Fibroblast of lung (primary cell): ENCODE measurements at regions not wholly inside any gene's neighbourhood (a gene's known extent, or its start where the extent isn't known, plus 50 kb on each side); places are given as distances from the start of the nearest gene placed in this dataset.

Experiments used
- EZH2 ChIP-seq: IDR thresholded peaks from 2 replicates; pipeline ENCODE4 v1.5.1; 2012; ENCODE audit warnings: low read length, control low read depth, mild to moderate bottlenecking; ENCODE audit errors: missing control alignments
- TF ChIP-seq, protein P1 (sequence below), 2 donors: IDR thresholded peaks in 1 of 2; conservative IDR thresholded peaks in 1 of 2; 1 replicate in 1 of 2; 2 replicates in 1 of 2; pipeline ENCODE4 v1.5.1; 2011 to 2012; ENCODE audit warnings: low read length in 2 of 2, control low read depth in 1 of 2, inconsistent platforms in 1 of 2, low read depth in 1 of 2, mild to moderate bottlenecking in 1 of 2

- TF ChIP-seq, protein P1, sequence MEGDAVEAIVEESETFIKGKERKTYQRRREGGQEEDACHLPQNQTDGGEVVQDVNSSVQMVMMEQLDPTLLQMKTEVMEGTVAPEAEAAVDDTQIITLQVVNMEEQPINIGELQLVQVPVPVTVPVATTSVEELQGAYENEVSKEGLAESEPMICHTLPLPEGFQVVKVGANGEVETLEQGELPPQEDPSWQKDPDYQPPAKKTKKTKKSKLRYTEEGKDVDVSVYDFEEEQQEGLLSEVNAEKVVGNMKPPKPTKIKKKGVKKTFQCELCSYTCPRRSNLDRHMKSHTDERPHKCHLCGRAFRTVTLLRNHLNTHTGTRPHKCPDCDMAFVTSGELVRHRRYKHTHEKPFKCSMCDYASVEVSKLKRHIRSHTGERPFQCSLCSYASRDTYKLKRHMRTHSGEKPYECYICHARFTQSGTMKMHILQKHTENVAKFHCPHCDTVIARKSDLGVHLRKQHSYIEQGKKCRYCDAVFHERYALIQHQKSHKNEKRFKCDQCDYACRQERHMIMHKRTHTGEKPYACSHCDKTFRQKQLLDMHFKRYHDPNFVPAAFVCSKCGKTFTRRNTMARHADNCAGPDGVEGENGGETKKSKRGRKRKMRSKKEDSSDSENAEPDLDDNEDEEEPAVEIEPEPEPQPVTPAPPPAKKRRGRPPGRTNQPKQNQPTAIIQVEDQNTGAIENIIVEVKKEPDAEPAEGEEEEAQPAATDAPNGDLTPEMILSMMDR (conservative IDR thresholded peaks at IDR 0.05 in 1 of 2, IDR thresholded peaks at IDR 0.05 in 1 of 2; ENCODE audit: low read depth in 1 of 2, low read length in 2 of 2), result no peak
- no peak for TF ChIP-seq EZH2
Measured at GRCh38 chr1:73576083-73576482, 621.9 kb downstream of the LRRIQ3 start.
